ENCODE measurements at regions not wholly inside any gene's neighbourhood (a gene's known extent, or its start where the extent isn't known, plus 50 kb on each side); places are given as distances from the start of the nearest gene placed in this dataset.

- Histone ChIP-seq H3K14ac (ENCODE audit: insufficient read depth, low read length) (no peak overlapping the region), H4K5ac (ENCODE audit: insufficient read length, low read depth, low read length) (no peak overlapping the region), H3K23me2 (ENCODE audit: insufficient read length, low read depth, low read length, poor library complexity, severe bottlenecking) (no peaks in the 10 kb centered on the region), H3K4ac (ENCODE audit: low read depth, low read length) (no peak overlapping the region), H3K23ac (ENCODE audit: insufficient read length, low read depth, low read length) (no peak overlapping the region), H2BK12ac (ENCODE audit: insufficient read length, low read depth, low read length) (no peak overlapping the region), H4K20me1 (ENCODE audit: control insufficient read depth, insufficient read depth, insufficient read length) (no peaks in the 10 kb centered on the region), H3K4me1 (ENCODE audit: insufficient read depth, low read length) (no peaks in the 10 kb centered on the region), H3K18ac (ENCODE audit: insufficient read length, low read depth, low read length) (no peak overlapping the region), H3K9me3 (ENCODE audit: control insufficient read depth, low read depth, low read length) (no peaks in the 10 kb centered on the region), H3K27ac (ENCODE audit: insufficient read length, low read depth, low read length) (no peak overlapping the region), H2BK20ac (ENCODE audit: low read depth, low read length, poor library complexity, severe bottlenecking) (no peak overlapping the region), H2BK120ac (ENCODE audit: low read depth, low read length, poor library complexity, severe bottlenecking) (no peak overlapping the region), H3K79me2 (ENCODE audit: insufficient read depth, low read length) (no peaks in the 10 kb centered on the region), H4K8ac (replicated peaks; ENCODE audit: insufficient read length, low read depth, low read length) (no peak overlapping the region), H2BK15ac (ENCODE audit: low read depth, low read length) (no peak overlapping the region), H4K91ac (ENCODE audit: insufficient read length, low read depth, low read length) (no peak overlapping the region), H3K4me2 (ENCODE audit: insufficient read depth, insufficient read length, low read length) (no peak overlapping the region), H2AK5ac (ENCODE audit: insufficient read length, low read length) (no peak overlapping the region), H3T11ph (ENCODE audit: low read length) (no peak overlapping the region), H3K56ac (ENCODE audit: insufficient read length, low read depth, low read length) (no peak overlapping the region), H2BK5ac (ENCODE audit: insufficient read length, low read length) (no peak overlapping the region), H3K79me1 (ENCODE audit: insufficient read depth, low read depth, low read length, poor library complexity, severe bottlenecking) (no peaks in the 10 kb centered on the region), H3K27me3 (ENCODE audit: insufficient read depth, low read length) (no peaks in the 10 kb centered on the region), H2AFZ (ENCODE audit: low read length) (no peak overlapping the region), H3K9ac (ENCODE audit: extremely low read depth, insufficient read length, low read length) (no peak overlapping the region)
- Mint-ChIP-seq H3K4me1 (no peaks in the 10 kb centered on the region), H3K9me3 (no peaks in the 10 kb centered on the region), H3K27ac (no peak overlapping the region), H3K36me3 (ENCODE audit: insufficient read depth in 1 of 3, low read depth in 3 of 3) (no peaks in the 10 kb centered on the region), H3K27me3 (ENCODE audit: low read depth) (no peaks in the 10 kb centered on the region), H3K4me3 (no peak overlapping the region)
- no CpG with 5 or more reads among the region's 2 CpGs for WGBS (ENCODE audit: extremely low coverage, insufficient read length, low lambda C conversion rate)
- no peak for DNase-seq
- TF ChIP-seq CTCF (conservative IDR thresholded peaks at IDR 0.05): no peak
These were observed 1336.3 kb downstream of the FAM181B start for GRCh38 chr11:81397316-81397715.

Data from H9 (cell line).